ENCODE measurements at regions not wholly inside any gene's neighbourhood (a gene's known extent, or its start where the extent isn't known, plus 50 kb on each side); places are given as distances from the start of the nearest gene placed in this dataset.

DNA sequence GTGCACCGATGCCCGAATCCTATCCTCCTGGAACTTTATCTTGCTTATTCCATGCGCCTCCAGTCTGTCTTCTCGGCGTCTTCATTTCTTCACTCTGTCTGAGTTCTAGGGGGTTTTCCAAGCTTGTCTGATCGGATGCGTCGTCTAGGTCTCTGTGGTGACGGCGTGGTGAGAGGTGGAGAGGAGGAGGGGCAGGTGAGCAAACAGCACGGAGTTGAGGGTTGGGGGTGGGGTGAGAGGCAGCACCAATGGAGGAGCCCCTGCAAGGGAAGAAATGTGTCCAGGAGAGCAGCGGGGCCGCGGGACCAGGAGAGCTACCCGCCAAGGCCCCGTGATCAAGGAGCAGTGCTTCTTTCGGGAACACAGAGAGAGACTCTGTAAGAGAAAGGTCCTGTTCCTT, 131.3 kb upstream of the TWIST2 start:
- H3K27ac ChIP-seq (replicated peaks): no peak overlapping the region
- no peak for DNase-seq (ENCODE audit: low read depth in 1 of 2, low spot score in 1 of 2)
- H3K4me3 ChIP-seq (replicated peaks; ENCODE audit: insufficient read depth, low read length): no peak overlapping the region
- no peaks in the 10 kb centered on the region for H3K27me3 ChIP-seq (ENCODE audit: insufficient read depth, poor library complexity, severe bottlenecking)
- no peak for TF ChIP-seq SPI1 (IDR thresholded peaks at IDR 0.05; ENCODE audit: borderline replicate concordance, low read depth)
- TF ChIP-seq POLR2AphosphoS5 (IDR thresholded peaks at IDR 0.05; ENCODE audit: low read depth): no peak
- TF ChIP-seq, protein P1, sequence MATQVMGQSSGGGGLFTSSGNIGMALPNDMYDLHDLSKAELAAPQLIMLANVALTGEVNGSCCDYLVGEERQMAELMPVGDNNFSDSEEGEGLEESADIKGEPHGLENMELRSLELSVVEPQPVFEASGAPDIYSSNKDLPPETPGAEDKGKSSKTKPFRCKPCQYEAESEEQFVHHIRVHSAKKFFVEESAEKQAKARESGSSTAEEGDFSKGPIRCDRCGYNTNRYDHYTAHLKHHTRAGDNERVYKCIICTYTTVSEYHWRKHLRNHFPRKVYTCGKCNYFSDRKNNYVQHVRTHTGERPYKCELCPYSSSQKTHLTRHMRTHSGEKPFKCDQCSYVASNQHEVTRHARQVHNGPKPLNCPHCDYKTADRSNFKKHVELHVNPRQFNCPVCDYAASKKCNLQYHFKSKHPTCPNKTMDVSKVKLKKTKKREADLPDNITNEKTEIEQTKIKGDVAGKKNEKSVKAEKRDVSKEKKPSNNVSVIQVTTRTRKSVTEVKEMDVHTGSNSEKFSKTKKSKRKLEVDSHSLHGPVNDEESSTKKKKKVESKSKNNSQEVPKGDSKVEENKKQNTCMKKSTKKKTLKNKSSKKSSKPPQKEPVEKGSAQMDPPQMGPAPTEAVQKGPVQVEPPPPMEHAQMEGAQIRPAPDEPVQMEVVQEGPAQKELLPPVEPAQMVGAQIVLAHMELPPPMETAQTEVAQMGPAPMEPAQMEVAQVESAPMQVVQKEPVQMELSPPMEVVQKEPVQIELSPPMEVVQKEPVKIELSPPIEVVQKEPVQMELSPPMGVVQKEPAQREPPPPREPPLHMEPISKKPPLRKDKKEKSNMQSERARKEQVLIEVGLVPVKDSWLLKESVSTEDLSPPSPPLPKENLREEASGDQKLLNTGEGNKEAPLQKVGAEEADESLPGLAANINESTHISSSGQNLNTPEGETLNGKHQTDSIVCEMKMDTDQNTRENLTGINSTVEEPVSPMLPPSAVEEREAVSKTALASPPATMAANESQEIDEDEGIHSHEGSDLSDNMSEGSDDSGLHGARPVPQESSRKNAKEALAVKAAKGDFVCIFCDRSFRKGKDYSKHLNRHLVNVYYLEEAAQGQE (IDR thresholded peaks at IDR 0.05; ENCODE audit: insufficient replicate concordance, low read depth): no peak
- TF ChIP-seq, protein P2, sequence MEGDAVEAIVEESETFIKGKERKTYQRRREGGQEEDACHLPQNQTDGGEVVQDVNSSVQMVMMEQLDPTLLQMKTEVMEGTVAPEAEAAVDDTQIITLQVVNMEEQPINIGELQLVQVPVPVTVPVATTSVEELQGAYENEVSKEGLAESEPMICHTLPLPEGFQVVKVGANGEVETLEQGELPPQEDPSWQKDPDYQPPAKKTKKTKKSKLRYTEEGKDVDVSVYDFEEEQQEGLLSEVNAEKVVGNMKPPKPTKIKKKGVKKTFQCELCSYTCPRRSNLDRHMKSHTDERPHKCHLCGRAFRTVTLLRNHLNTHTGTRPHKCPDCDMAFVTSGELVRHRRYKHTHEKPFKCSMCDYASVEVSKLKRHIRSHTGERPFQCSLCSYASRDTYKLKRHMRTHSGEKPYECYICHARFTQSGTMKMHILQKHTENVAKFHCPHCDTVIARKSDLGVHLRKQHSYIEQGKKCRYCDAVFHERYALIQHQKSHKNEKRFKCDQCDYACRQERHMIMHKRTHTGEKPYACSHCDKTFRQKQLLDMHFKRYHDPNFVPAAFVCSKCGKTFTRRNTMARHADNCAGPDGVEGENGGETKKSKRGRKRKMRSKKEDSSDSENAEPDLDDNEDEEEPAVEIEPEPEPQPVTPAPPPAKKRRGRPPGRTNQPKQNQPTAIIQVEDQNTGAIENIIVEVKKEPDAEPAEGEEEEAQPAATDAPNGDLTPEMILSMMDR (IDR thresholded peaks at IDR 0.05; ENCODE audit: insufficient read depth, low read length): no peak
- TF ChIP-seq GABPA (IDR thresholded peaks at IDR 0.05; ENCODE audit: low read depth): no peak

DNA sequence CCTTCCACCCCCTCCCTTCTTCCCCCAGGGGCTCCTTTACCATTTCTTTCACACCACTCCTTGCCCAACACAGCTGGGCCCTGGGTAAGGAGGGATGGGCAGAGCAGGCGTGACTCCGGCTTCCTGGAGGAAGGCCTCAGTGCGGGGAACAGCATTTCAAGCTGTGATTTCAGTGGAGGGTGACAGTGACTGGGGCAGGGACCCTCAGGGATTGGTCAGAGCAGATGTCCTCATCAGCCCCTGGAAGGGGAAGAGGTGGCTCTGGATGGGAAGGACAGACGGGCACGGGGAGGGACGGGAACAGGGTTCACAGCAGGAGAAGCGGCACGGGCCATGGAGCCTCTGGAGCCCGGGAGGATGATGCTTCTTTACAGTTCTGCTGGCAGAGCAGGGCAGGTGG, 130.8 kb upstream of the TWIST2 start:
- no peak overlapping the region for H3K4me3 ChIP-seq (replicated peaks; ENCODE audit: insufficient read depth, low read length)
- TF ChIP-seq, protein P2 (IDR thresholded peaks at IDR 0.05; ENCODE audit: insufficient read depth, low read length): no peak
- TF ChIP-seq, protein P1 (IDR thresholded peaks at IDR 0.05; ENCODE audit: insufficient replicate concordance, low read depth): no peak
- TF ChIP-seq POLR2AphosphoS5 (IDR thresholded peaks at IDR 0.05; ENCODE audit: low read depth) (no peak), GABPA (IDR thresholded peaks at IDR 0.05; ENCODE audit: low read depth) (no peak), SPI1 (IDR thresholded peaks at IDR 0.05; ENCODE audit: borderline replicate concordance, low read depth) (no peak)

DNA sequence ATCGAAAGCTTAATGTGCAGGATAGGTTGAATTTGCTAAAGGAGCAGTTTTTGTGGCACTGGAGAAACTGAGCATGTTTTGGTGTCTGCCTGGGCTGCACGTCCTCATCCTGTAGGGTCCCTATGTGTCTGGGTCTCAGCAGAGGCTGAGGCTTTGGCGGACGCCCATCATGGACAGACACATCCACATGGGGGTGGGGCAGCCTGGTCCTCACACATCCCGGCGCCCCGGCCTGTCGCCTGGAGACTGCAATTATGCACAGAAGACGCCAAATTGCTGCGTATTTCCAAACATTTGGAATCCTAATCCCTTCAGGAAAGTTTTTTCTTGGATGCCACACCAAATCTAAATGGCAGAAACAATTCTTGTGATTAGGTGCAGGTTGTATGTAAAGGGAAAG, 128.2 kb upstream of the TWIST2 start:
- TF ChIP-seq, protein P2 (IDR thresholded peaks at IDR 0.05; ENCODE audit: insufficient read depth, low read length): no peak
- TF ChIP-seq, protein P1 (IDR thresholded peaks at IDR 0.05; ENCODE audit: insufficient replicate concordance, low read depth): no peak
- no peak for TF ChIP-seq SPI1 (IDR thresholded peaks at IDR 0.05; ENCODE audit: borderline replicate concordance, low read depth)
- TF ChIP-seq POLR2AphosphoS5 (IDR thresholded peaks at IDR 0.05; ENCODE audit: low read depth): no peak
- no peak for TF ChIP-seq GABPA (IDR thresholded peaks at IDR 0.05; ENCODE audit: low read depth)
- Histone ChIP-seq H3K27me3 (ENCODE audit: insufficient read depth, poor library complexity, severe bottlenecking) (no peaks in the 10 kb centered on the region), H3K4me3 (replicated peaks; ENCODE audit: insufficient read depth, low read length) (no peak overlapping the region), H3K27ac (replicated peaks) (no peak overlapping the region)
- no peak for DNase-seq (ENCODE audit: low read depth in 1 of 2, low spot score in 1 of 2)

More for the DNA sequence above, 130.8 kb upstream of the TWIST2 start:
- no peak overlapping the region for H3K27ac ChIP-seq (replicated peaks)
- no peak for DNase-seq (ENCODE audit: low read depth in 1 of 2, low spot score in 1 of 2)
- no peaks in the 10 kb centered on the region for H3K27me3 ChIP-seq (ENCODE audit: insufficient read depth, poor library complexity, severe bottlenecking)

Measured in HL-60 (cell line).